Loucy (cell line): ENCODE measurements at regions not wholly inside any gene's neighbourhood (a gene's known extent, or its start where the extent isn't known, plus 50 kb on each side); places are given as distances from the start of the nearest gene placed in this dataset.

Experiments
- H2AFZ ChIP-seq: fragments of 200-600 bp; sonication (generic); 2 replicates; pipeline ENCODE4 v1.6.0; 2016; ENCODE audit warnings: antibody characterized with exemption, mild to moderate bottlenecking, low read length, moderate library complexity
- H3F3A ChIP-seq: fragments of 200-600 bp; 2 replicates; pipeline ENCODE4 v1.6.0; 2016; ENCODE audit warnings: antibody characterized with exemption, low read depth, mild to moderate bottlenecking
- H3K27me3 ChIP-seq: fragments of 200-600 bp; sonication (generic); 2 replicates; pipeline ENCODE4 v1.6.1; 2014; ENCODE audit warnings: low read length, mild to moderate bottlenecking; ENCODE audit not compliant: insufficient read depth, poor library complexity, severe bottlenecking
- H3K36me3 ChIP-seq: fragments of 200-600 bp; sonication (generic); 2 replicates; pipeline ENCODE4 v1.6.1; 2016; ENCODE audit warnings: low read length; ENCODE audit not compliant: insufficient read depth
- H3K4me1 ChIP-seq: fragments of 200-600 bp; sonication (generic); 2 replicates; pipeline ENCODE4 v1.5.1; 2014; ENCODE audit warnings: low read length, mild to moderate bottlenecking; ENCODE audit not compliant: insufficient read depth, poor library complexity, severe bottlenecking
- H3K4me2 ChIP-seq: fragments of 200-600 bp; sonication (generic); 2 replicates; pipeline ENCODE4 v1.6.0; 2014; ENCODE audit warnings: antibody characterized with exemption, low read length, low read depth, mild to moderate bottlenecking; ENCODE audit not compliant: poor library complexity, severe bottlenecking
- H3K4me3 ChIP-seq: fragments of 200-600 bp; sonication (generic); 2 replicates; pipeline ENCODE4 v1.5.1; 2014; ENCODE audit warnings: low read length, mild to moderate bottlenecking, mixed read lengths; ENCODE audit not compliant: poor library complexity, severe bottlenecking
- H3K79me2 ChIP-seq: fragments of 200-600 bp; sonication (generic); 2 replicates; pipeline ENCODE4 v1.6.1; 2014; ENCODE audit warnings: low read length; ENCODE audit not compliant: insufficient read depth
- H3K9ac ChIP-seq: fragments of 200-600 bp; sonication (generic); 2 replicates; pipeline ENCODE4 v1.6.0; 2014; ENCODE audit warnings: mild to moderate bottlenecking, low read depth, low read length, moderate library complexity; ENCODE audit not compliant: poor library complexity, severe bottlenecking
- H3K9me2 ChIP-seq: fragments of 200-600 bp; sonication (generic); replicated peaks from 2 replicates; pipeline ENCODE4 v1.6.1; 2016; ENCODE audit warnings: low read depth, low read length, mixed read lengths
- H3K9me3 ChIP-seq: fragments of 200-600 bp; sonication (generic); 2 replicates; pipeline ENCODE4 v1.6.1; 2014; ENCODE audit warnings: mild to moderate bottlenecking, antibody characterized with exemption, low read length, low read depth; ENCODE audit not compliant: insufficient read depth
- H4K20me1 ChIP-seq: fragments of 200-600 bp; sonication (generic); 2 replicates; pipeline ENCODE4 v1.6.0; 2014; ENCODE audit warnings: antibody characterized with exemption, low read length, mild to moderate bottlenecking; ENCODE audit not compliant: insufficient read depth, poor library complexity, severe bottlenecking
- EZH2phosphoT487 ChIP-seq: fragments of 200-600 bp; IDR thresholded peaks from 2 replicates; pipeline ENCODE4 v1.6.1; 2018; ENCODE audit warnings: antibody characterized with exemption, mild to moderate bottlenecking, moderate library complexity, borderline replicate concordance
- TF ChIP-seq, protein P1 (sequence below): fragments of 200-600 bp; sonication (generic); conservative IDR thresholded peaks from 2 replicates; pipeline ENCODE4 v1.5.1; 2014; ENCODE audit warnings: mild to moderate bottlenecking, antibody characterized with exemption, low read length

DNA sequence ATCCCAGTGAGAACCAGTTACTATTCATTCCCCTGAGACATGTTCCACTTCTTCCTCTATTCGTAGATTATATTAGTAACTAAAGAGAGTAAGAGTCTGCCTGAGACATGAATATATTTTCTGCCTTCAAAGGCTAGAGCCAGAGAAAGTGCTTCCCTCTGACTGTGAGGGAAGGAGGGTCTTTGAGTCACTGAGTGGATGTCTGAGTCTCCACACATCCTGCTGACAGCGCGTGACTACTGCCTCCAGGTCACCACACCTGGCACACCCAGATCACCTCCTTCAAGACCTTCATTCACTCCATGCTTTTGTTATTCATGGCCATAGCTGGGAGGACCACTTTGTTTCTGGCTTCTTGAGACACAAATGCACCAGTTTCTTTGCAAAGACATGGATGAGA lies 135.6 kb downstream of the SOX2 start:
- Histone ChIP-seq H3K36me3 (no peaks in the 10 kb centered on the region), H3K4me2 (no peak overlapping the region), H3K79me2 (no peaks in the 10 kb centered on the region), H2AFZ (no peak overlapping the region), H3F3A (no peaks in the 10 kb centered on the region), H3K9ac (no peak overlapping the region), H3K4me1 (no peaks in the 10 kb centered on the region), H3K4me3 (no peak overlapping the region), H3K9me3 (no peaks in the 10 kb centered on the region), H3K9me2 (no peaks in the 10 kb centered on the region), H3K27me3 (no peaks in the 10 kb centered on the region), H4K20me1 (no peaks in the 10 kb centered on the region)
- TF ChIP-seq, protein P1, sequence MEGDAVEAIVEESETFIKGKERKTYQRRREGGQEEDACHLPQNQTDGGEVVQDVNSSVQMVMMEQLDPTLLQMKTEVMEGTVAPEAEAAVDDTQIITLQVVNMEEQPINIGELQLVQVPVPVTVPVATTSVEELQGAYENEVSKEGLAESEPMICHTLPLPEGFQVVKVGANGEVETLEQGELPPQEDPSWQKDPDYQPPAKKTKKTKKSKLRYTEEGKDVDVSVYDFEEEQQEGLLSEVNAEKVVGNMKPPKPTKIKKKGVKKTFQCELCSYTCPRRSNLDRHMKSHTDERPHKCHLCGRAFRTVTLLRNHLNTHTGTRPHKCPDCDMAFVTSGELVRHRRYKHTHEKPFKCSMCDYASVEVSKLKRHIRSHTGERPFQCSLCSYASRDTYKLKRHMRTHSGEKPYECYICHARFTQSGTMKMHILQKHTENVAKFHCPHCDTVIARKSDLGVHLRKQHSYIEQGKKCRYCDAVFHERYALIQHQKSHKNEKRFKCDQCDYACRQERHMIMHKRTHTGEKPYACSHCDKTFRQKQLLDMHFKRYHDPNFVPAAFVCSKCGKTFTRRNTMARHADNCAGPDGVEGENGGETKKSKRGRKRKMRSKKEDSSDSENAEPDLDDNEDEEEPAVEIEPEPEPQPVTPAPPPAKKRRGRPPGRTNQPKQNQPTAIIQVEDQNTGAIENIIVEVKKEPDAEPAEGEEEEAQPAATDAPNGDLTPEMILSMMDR, result no peak

DNA sequence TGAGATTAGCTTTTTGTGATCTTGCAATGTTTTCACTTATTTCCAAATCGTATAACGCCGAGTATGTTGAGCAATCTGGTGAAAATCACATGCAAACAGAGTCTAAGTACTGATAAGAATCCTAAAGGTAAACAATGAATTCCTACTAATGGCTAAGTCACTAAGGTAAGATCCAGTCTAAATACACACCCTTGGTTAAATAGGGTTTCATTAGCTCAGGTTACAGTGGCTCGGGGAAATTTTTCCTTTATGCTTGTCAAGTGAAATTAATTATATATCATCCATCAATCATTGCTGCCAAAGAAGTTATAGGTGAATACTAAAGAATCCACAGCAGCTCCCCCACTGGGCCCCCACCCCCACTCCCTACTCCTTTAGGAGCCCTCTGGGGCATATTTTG lies 139.3 kb downstream of the SOX2 start:
- Histone ChIP-seq H3K9ac (no peak overlapping the region), H3K36me3 (no peaks in the 10 kb centered on the region), H3K9me3 (no peaks in the 10 kb centered on the region), H3K4me3 (no peak overlapping the region), H3K79me2 (no peaks in the 10 kb centered on the region), H3K27me3 (no peaks in the 10 kb centered on the region), H3K4me2 (no peak overlapping the region), H3F3A (no peaks in the 10 kb centered on the region), H2AFZ (no peak overlapping the region), H4K20me1 (no peaks in the 10 kb centered on the region), H3K4me1 (no peaks in the 10 kb centered on the region), H3K9me2 (no peaks in the 10 kb centered on the region)
- no peak for TF ChIP-seq EZH2phosphoT487
- TF ChIP-seq, protein P1, result no peak

DNA sequence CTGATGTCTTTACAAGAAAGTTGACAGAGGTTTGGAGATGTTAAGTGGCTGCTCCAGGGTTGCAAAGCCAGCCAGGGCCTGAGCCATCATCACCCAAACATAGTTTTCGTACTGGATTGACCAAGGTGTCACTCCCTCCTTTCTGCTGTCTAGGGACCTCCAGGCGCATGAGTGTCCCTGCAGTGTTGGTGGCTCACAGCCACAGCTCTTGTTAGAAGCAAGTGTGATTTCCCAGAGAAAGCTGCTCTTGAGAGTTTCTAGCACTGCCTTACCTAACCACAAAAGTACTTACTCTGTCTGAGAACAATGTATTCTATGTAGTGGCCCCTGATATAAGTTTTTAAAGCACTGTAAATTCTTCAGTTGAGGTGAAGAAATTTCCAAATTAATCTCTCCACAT lies 144.1 kb downstream of the SOX2 start:
- Histone ChIP-seq H3K9me2 (no peaks in the 10 kb centered on the region), H3K27me3 (no peaks in the 10 kb centered on the region), H3K36me3 (no peaks in the 10 kb centered on the region), H3K4me1 (no peaks in the 10 kb centered on the region), H3K79me2 (no peaks in the 10 kb centered on the region), H3K9ac (no peak overlapping the region), H3K9me3 (no peaks in the 10 kb centered on the region), H3K4me3 (no peak overlapping the region), H4K20me1 (no peaks in the 10 kb centered on the region), H2AFZ (no peak overlapping the region), H3K4me2 (no peak overlapping the region), H3F3A (no peaks in the 10 kb centered on the region)
- TF ChIP-seq, protein P1, result no peak
- no peak for TF ChIP-seq EZH2phosphoT487
